HFF-Myc (cell line): ENCODE measurements at regions not wholly inside any gene's neighbourhood (a gene's known extent, or its start where the extent isn't known, plus 50 kb on each side); places are given as distances from the start of the nearest gene placed in this dataset.

Source experiments
- DNase-seq: peaks from one replicate; pipeline ENCODE4 v3.0.0-alpha.2; 2011; ENCODE audit warnings: low read depth; ENCODE audit errors: extremely low read depth
- H3K4me3 ChIP-seq: replicated peaks from 2 replicates; pipeline ENCODE4 v1.5.1; 2011; ENCODE audit warnings: low read depth, mild to moderate bottlenecking, control low read depth, low read length
- TF ChIP-seq, protein P1 (sequence below): IDR thresholded peaks from 2 replicates; pipeline ENCODE4 v1.5.1; 2012; ENCODE audit warnings: mild to moderate bottlenecking, low read depth, low read length, control low read depth; ENCODE audit errors: missing control alignments

DNA sequence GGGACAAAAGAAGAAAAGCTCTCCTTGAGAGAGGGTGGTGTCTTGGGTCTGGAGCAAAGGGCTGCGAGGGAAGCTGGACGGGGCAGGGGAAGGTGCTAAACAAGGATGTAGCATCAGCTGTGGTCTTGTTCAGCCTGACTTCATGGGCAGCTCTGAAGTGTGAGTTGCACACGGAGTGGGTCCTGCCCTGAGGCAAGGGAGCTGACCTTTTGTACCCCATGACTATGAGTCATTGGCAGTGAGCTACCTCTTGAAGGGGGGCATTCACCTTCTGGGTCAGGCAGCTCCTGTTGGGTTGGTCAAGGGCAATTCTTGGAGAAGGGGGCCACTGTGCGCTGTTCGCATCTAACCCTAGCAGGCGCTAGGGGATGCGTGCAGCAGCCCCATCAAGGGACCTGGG, 151.8 kb downstream of the SMIM20 start:
- no peak overlapping the region for H3K4me3 ChIP-seq
- no peak for DNase-seq
- TF ChIP-seq, protein P1, sequence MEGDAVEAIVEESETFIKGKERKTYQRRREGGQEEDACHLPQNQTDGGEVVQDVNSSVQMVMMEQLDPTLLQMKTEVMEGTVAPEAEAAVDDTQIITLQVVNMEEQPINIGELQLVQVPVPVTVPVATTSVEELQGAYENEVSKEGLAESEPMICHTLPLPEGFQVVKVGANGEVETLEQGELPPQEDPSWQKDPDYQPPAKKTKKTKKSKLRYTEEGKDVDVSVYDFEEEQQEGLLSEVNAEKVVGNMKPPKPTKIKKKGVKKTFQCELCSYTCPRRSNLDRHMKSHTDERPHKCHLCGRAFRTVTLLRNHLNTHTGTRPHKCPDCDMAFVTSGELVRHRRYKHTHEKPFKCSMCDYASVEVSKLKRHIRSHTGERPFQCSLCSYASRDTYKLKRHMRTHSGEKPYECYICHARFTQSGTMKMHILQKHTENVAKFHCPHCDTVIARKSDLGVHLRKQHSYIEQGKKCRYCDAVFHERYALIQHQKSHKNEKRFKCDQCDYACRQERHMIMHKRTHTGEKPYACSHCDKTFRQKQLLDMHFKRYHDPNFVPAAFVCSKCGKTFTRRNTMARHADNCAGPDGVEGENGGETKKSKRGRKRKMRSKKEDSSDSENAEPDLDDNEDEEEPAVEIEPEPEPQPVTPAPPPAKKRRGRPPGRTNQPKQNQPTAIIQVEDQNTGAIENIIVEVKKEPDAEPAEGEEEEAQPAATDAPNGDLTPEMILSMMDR = no peak

DNA sequence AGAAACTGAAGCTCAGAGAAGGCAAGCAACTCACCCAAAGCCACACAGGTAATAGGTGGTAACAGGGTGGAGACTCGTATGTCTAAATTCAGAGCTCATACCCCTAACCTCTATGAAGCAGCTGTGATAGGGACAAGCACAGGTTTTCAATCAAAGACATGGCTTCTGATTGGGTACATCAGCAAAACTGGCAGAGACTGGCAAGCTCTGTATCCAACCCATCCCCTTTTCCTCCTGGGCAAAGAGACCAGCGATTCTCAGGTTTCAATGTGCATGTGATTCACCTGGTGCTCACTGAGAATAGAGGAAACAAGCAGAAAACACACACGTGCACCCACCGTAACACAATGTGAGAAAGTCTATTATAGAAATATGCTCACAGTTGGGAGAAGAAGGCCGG, 153.0 kb downstream of the SMIM20 start:
- H3K4me3 ChIP-seq = no peak overlapping the region
- no peak for DNase-seq
- TF ChIP-seq, protein P1 = no peak

- DNase-seq = no peak
- TF ChIP-seq, protein P1 = peak; percentile 59
Measured at GRCh38 chr4:26069218-26069617, 155.2 kb downstream of the SMIM20 start.

DNA sequence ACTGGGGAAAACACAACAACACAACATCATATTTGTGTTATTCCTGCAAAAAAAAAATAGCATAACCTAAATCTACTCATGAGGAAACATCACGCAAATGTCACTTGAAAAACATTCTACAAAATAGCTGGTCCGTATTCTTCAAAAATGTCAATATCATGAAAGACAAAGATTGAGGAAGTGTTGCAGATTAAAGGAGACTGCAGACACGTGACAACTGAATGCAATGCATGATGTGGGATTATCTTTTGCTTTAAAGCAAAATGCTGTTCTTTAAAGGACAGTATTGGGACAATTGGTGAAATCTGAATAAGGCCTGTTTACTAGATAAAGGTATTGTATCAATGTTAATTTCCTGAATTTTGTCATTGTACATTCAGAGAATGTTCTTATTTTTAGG, 157.7 kb downstream of the SMIM20 start:
- no peak overlapping the region for H3K4me3 ChIP-seq
- TF ChIP-seq, protein P1 = no peak
- DNase-seq = no peak

More at GRCh38 chr4:26069218-26069617, 155.2 kb downstream of the SMIM20 start:
- H3K4me3 ChIP-seq = no peak overlapping the region

- TF ChIP-seq, protein P1 = no peak
Measured at GRCh38 chr4:26073886-26074560, 160.0 kb downstream of the SMIM20 start.

GRCh38 chr4:26074712-26075430, 160.9 kb downstream of the SMIM20 start:
- no peak overlapping the region for H3K4me3 ChIP-seq
- DNase-seq = no peak
- TF ChIP-seq, protein P1 = no peak

More at GRCh38 chr4:26073886-26074560, 160.0 kb downstream of the SMIM20 start:
- no peak overlapping the region for H3K4me3 ChIP-seq
- DNase-seq = no peak
